ENCODE measurements at regions not wholly inside any gene's neighbourhood (a gene's known extent, or its start where the extent isn't known, plus 50 kb on each side); places are given as distances from the start of the nearest gene placed in this dataset.

DNA sequence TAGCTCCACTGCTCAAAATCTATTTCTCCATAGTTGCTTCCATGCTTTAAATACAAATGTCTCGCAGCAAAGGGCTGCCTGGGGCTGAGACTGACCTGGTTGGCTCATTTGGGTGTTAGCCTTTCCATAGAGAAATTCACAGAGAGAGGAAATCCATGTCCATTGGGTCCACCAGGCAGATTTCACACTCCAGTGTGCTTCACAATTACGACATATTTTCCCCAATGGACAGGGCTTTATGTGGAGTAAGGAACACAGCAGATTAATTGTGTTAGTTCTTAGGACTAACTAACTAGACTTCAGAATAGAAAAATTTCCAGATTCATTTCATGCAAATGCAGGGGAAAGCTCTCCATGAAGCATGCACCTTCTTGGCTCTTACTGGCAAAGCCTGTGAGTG lies 180.7 kb downstream of the FBXO15 start:
- intact Hi-C loops (cut with micrococcal nuclease), result no loop called here
- Mint-ChIP-seq H3K27me3 (no peaks in the 10 kb centered on the region), H3K36me3 (ENCODE audit: low read depth) (no peaks in the 10 kb centered on the region), H3K4me1 (peaks cover 4% of the 10 kb centered on the region), H3K27ac (no peak overlapping the region), H3K9me3 (peaks cover 2% of the 10 kb centered on the region), H3K4me3 (no peak overlapping the region)
- POLR2A ChIA-PET, result no interaction called here
- ATAC-seq (ENCODE audit: low read depth), result no peak
- DNase-seq, result no peak
- TF ChIP-seq, protein P1, sequence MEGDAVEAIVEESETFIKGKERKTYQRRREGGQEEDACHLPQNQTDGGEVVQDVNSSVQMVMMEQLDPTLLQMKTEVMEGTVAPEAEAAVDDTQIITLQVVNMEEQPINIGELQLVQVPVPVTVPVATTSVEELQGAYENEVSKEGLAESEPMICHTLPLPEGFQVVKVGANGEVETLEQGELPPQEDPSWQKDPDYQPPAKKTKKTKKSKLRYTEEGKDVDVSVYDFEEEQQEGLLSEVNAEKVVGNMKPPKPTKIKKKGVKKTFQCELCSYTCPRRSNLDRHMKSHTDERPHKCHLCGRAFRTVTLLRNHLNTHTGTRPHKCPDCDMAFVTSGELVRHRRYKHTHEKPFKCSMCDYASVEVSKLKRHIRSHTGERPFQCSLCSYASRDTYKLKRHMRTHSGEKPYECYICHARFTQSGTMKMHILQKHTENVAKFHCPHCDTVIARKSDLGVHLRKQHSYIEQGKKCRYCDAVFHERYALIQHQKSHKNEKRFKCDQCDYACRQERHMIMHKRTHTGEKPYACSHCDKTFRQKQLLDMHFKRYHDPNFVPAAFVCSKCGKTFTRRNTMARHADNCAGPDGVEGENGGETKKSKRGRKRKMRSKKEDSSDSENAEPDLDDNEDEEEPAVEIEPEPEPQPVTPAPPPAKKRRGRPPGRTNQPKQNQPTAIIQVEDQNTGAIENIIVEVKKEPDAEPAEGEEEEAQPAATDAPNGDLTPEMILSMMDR (IDR thresholded peaks at IDR 0.05), result no peak
- CTCF ChIA-PET, result interaction anchor here (0.6 kb wide), 1 partner anchor 1168 kb away, joined by 3 read pairs; no protein-coding TSS in a partner anchor

DNA sequence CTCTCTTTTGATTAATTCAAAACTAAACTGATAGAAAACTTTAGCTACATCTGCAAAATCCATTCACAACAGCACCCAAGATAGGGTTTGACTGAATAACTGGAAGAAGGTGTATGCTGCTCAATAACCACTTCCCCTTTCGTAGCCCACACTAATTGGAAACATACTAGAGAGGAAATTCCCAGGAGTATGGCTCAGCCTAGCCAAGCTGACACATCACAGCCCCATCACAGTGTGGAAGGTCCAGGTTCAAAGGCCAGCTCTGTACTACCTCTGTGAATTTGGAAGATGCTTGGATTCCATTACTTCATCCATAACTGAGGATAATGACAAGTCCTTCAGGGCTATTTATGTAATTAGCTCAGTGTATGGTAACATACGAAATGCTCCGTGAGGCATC lies 185.4 kb downstream of the FBXO15 start:
- TF ChIP-seq, protein P1 (IDR thresholded peaks at IDR 0.05), result no peak
- intact Hi-C loops (cut with micrococcal nuclease), result no loop called here
- H3K9me3 Mint-ChIP-seq, result peaks cover 2% of the 10 kb centered on the region

GRCh38 chr18:73961804-73962203 lies 185.8 kb downstream of the FBXO15 start:
- no peak overlapping the region for H3K4me3 Mint-ChIP-seq
- TF ChIP-seq, protein P1 (IDR thresholded peaks at IDR 0.05), result no peak
- intact Hi-C loops (cut with micrococcal nuclease), result no loop called here

More for the DNA sequence above, 185.4 kb downstream of the FBXO15 start:
- Mint-ChIP-seq H3K4me1 (peaks cover 11% of the 10 kb centered on the region), H3K27ac (no peak overlapping the region), H3K27me3 (no peaks in the 10 kb centered on the region), H3K4me3 (no peak overlapping the region), H3K36me3 (ENCODE audit: low read depth) (no peaks in the 10 kb centered on the region)
- DNase-seq (no peak), ATAC-seq (ENCODE audit: low read depth) (peak; percentile 71)
- POLR2A ChIA-PET, result no interaction called here
- CTCF ChIA-PET, result no interaction called here

GRCh38 chr18:73959352-73959751 lies 188.3 kb downstream of the FBXO15 start:
- ChIA-PET CTCF (no interaction called here), POLR2A (no interaction called here)
- Mint-ChIP-seq H3K27me3 (no peaks in the 10 kb centered on the region), H3K36me3 (ENCODE audit: low read depth) (no peaks in the 10 kb centered on the region), H3K4me3 (no peak overlapping the region), H3K4me1 (peaks cover 21% of the 10 kb centered on the region), H3K27ac (no peak overlapping the region), H3K9me3 (peaks cover 2% of the 10 kb centered on the region)
- TF ChIP-seq, protein P1 (IDR thresholded peaks at IDR 0.05), result no peak
- DNase-seq, result no peak
- no peak for ATAC-seq (ENCODE audit: low read depth)
- intact Hi-C loops (cut with micrococcal nuclease), result no loop called here

More at GRCh38 chr18:73961804-73962203, 185.8 kb downstream of the FBXO15 start:
- ChIA-PET CTCF (no interaction called here), POLR2A (no interaction called here)
- ATAC-seq (ENCODE audit: low read depth) (no peak), DNase-seq (no peak)
- Mint-ChIP-seq H3K27ac (no peak overlapping the region), H3K4me1 (peaks cover 11% of the 10 kb centered on the region), H3K9me3 (peaks cover 2% of the 10 kb centered on the region), H3K36me3 (ENCODE audit: low read depth) (no peaks in the 10 kb centered on the region), H3K27me3 (no peaks in the 10 kb centered on the region)

DNA sequence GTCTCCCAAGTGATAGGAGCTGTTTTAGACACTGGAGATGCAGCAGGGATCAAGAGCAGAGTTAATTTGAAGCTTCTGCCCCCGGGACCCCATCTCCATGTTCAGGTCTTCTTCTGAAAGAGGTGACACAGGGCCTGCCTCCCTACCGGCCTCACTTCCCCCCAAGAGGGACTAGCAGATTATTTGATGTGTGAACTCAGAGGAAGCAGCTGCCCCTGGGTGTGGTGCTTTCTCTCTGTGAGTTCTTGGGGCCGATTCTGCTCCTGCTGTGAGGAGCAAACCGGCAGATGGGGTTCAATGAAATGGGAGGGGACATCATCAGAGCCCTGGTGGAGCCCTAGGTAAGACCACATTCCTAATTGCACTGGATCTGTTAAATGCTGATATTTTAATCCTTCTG lies 193.4 kb downstream of the FBXO15 start:
- Mint-ChIP-seq H3K4me1 (peaks cover 21% of the 10 kb centered on the region), H3K27ac (peak overlapping the region; percentile 5), H3K27me3 (no peaks in the 10 kb centered on the region), H3K4me3 (no peak overlapping the region), H3K9me3 (no peaks in the 10 kb centered on the region), H3K36me3 (ENCODE audit: low read depth) (no peaks in the 10 kb centered on the region)
- no peak for ATAC-seq (ENCODE audit: low read depth)
- TF ChIP-seq, protein P1 (IDR thresholded peaks at IDR 0.05), result no peak
- POLR2A ChIA-PET, result no interaction called here
- intact Hi-C loops (cut with micrococcal nuclease), result no loop called here
- CTCF ChIA-PET, result no interaction called here
- DNase-seq, result no peak
